ENCODE measurements at regions not wholly inside any gene's neighbourhood (a gene's known extent, or its start where the extent isn't known, plus 50 kb on each side); places are given as distances from the start of the nearest gene placed in this dataset.

DNA sequence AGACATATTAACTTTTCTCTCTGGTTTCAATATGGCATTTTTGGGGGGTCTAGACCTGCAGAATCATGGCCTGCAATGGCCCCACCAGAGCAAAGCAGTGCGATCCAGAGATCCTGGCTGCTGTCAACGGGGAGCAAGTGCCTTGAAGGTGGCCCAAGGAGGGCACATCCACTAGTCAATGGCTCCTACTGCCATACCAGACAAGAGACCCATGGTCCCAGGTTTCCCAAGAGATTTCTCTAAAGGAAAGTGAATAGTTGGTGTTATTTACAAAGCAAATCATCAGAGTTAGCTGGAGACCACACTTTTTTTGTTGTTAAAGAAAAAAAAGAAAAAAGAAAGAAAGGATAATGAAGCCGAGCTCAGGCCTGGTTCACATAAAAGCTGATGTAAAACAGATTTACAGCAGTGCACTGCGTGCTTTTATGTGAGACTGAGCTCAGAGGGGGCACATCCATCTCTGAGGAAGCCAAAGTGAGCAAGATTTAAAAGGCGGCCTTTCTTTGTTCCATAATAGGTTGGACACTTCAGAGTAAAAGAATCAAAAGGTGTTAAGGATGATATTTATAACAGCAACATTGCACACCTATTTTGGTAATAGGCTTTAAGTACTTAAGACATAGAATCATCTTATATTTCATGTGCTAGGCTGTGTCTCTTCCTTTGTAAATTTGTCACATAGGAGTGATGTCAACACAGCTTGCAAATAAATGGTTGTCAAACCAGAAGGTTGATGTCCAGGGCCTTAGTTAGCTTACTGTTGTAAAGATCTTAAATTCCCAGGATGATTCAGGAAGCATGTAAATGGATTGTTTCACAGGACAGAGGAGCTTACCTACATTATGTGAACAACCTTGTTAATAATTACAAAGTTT, 201.3 kb upstream of the NTM start:
- no peak for DNase-seq (ENCODE audit: low read depth)
- H3K4me3 ChIP-seq (ENCODE audit: low read depth, low read length), result no peak overlapping the region

DNA sequence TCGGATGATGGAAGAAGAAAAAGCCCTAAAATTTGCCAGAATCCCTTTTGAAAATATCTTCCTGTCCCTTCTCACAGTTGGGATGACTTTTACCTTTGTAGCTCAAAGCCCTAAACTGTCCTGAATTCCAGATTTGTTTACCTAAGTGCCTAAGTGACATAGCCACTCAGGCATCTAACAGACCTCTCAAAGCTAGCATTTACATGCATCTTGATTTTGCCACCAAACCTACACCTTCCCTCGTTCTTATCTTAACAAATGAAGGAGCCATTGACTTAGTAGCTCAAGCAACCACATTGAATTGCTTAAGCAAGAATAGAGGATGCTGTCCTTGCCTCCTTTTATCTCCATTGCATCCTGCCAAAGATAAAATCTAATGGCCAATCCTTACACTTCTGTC, 198.4 kb upstream of the NTM start:
- TF ChIP-seq, protein P1, sequence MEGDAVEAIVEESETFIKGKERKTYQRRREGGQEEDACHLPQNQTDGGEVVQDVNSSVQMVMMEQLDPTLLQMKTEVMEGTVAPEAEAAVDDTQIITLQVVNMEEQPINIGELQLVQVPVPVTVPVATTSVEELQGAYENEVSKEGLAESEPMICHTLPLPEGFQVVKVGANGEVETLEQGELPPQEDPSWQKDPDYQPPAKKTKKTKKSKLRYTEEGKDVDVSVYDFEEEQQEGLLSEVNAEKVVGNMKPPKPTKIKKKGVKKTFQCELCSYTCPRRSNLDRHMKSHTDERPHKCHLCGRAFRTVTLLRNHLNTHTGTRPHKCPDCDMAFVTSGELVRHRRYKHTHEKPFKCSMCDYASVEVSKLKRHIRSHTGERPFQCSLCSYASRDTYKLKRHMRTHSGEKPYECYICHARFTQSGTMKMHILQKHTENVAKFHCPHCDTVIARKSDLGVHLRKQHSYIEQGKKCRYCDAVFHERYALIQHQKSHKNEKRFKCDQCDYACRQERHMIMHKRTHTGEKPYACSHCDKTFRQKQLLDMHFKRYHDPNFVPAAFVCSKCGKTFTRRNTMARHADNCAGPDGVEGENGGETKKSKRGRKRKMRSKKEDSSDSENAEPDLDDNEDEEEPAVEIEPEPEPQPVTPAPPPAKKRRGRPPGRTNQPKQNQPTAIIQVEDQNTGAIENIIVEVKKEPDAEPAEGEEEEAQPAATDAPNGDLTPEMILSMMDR (IDR thresholded peaks at IDR 0.05; ENCODE audit: insufficient read depth, low read depth, low read length, missing control alignments), result no peak
- no peak overlapping the region for H3K4me3 ChIP-seq (ENCODE audit: low read depth, low read length)
- DNase-seq (ENCODE audit: low read depth), result no peak

More for the DNA sequence above, 201.3 kb upstream of the NTM start:
- TF ChIP-seq, protein P1 (IDR thresholded peaks at IDR 0.05; ENCODE audit: insufficient read depth, low read depth, low read length, missing control alignments), result no peak

DNA sequence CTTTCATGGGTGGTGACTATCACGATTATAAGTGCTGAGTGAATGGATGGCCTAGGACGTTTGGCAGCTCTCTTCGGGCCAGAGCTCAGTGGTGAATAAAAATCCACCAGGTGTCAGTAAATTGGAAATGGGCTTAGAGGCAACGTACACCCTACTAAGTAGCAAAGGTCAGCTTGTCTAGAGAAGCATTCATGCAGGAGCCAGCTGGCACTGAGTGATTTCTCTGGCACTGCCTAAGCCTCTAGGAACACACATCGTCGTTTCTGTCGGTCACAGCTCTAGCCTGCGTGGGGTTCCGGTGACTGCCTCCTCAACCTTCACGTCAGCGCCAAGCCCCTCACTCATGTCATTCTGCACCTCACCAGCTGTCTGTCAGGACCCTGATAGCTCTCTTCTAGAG, 192.4 kb upstream of the NTM start:
- TF ChIP-seq, protein P1 (IDR thresholded peaks at IDR 0.05; ENCODE audit: insufficient read depth, low read depth, low read length, missing control alignments), result no peak
- no peak overlapping the region for H3K4me3 ChIP-seq (ENCODE audit: low read depth, low read length)
- no peak for DNase-seq (ENCODE audit: low read depth)

DNA sequence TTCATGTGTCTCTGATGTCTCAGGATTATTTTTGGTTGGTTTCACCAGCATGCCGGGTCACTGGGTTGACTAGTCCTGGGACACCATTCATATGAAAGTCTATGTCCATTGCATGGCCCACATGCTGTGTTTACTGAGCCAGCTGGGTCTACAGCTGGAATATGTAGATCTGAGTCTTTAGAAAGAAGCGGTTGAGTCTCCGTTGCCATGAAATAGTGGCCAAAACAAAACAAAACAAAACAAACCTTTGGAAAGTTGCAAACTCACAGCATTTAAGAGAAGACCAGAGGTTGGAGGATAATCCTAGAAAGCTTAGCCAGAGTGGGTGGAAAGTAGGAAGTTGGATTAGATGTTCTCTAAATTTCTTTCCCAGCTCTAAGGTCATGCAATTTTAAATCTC, 191.8 kb upstream of the NTM start:
- TF ChIP-seq, protein P1 (IDR thresholded peaks at IDR 0.05; ENCODE audit: insufficient read depth, low read depth, low read length, missing control alignments), result no peak
- DNase-seq (ENCODE audit: low read depth), result no peak
- H3K4me3 ChIP-seq (ENCODE audit: low read depth, low read length), result no peak overlapping the region

DNA sequence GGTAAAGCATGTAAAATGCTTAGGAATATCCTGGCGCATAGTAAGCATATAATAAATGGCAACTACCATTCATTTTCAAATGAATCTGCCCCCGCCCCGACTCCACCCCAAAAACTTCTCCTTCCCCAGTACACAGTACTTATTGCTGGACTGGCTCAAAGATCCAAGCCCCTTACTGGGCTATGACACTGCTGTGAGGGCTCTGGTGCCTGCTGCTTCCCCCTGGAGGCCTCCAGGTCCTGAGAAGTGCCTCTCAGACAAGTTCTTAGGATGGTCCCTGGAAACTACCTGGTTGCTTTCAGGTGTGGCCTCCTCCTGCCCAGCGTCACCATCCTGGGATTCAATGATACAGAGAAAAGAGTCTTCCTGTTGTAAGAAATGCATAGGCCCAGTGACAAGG, 190.6 kb upstream of the NTM start:
- H3K4me3 ChIP-seq (ENCODE audit: low read depth, low read length), result no peak overlapping the region
- TF ChIP-seq, protein P1 (IDR thresholded peaks at IDR 0.05; ENCODE audit: insufficient read depth, low read depth, low read length, missing control alignments), result no peak
- DNase-seq (ENCODE audit: low read depth), result no peak

DNA sequence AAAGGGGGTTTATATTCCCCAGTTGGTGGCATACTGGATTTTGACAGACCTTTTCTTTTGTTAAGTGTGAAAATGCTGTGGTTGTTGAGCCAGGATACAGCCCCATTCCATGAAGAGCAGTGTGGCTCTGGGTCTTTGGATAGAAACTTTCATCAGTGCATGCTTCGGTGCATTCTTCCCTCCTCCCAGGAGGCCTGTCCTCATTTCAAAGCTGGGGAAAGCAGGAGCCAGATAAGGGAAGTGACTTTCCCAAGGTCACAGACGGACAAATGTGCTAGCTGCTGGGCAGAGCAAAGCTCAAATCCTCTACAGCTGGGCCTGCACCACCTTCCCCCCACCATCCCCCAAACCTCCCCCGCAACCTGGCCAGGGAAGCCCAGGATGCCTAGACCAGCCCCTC, 184.5 kb upstream of the NTM start:
- no peak overlapping the region; the same call in 1 of the 2 replicates for H3K4me3 ChIP-seq (ENCODE audit: low read depth, low read length)
- TF ChIP-seq, protein P1 (IDR thresholded peaks at IDR 0.05; ENCODE audit: insufficient read depth, low read depth, low read length, missing control alignments), result no peak
- DNase-seq (ENCODE audit: low read depth), result no peak
